Endothelial cell (in vitro differentiated cells): ENCODE measurements at regions not wholly inside any gene's neighbourhood (a gene's known extent, or its start where the extent isn't known, plus 50 kb on each side); places are given as distances from the start of the nearest gene placed in this dataset.

Source experiments
- DNase-seq: peaks from one replicate; pipeline ENCODE4 v3.0.0; 2021; ENCODE audit warnings: low spot score
- H3K27ac Mint-ChIP-seq: one replicate; pipeline ENCODE4 v1.8.0; 2021; ENCODE audit warnings: mixed read lengths, inconsistent platforms; ENCODE audit not compliant: unreplicated experiment
- H3K27me3 Mint-ChIP-seq: one replicate; pipeline ENCODE4 v1.8.0; 2021; ENCODE audit warnings: mild to moderate bottlenecking, moderate library complexity, mixed read lengths, inconsistent platforms; ENCODE audit not compliant: unreplicated experiment
- H3K36me3 Mint-ChIP-seq: one replicate; pipeline ENCODE4 v1.8.0; 2021; ENCODE audit warnings: mild to moderate bottlenecking, low read depth, mixed read lengths, inconsistent platforms; ENCODE audit not compliant: unreplicated experiment
- H3K4me1 Mint-ChIP-seq: one replicate; pipeline ENCODE4 v1.8.0; 2021; ENCODE audit warnings: mild to moderate bottlenecking, mixed read lengths, inconsistent platforms; ENCODE audit not compliant: unreplicated experiment
- H3K4me3 Mint-ChIP-seq: one replicate; pipeline ENCODE4 v1.8.0; 2021; ENCODE audit warnings: mild to moderate bottlenecking, mixed read lengths, inconsistent platforms; ENCODE audit not compliant: unreplicated experiment
- H3K9me3 Mint-ChIP-seq: one replicate; pipeline ENCODE4 v1.8.0; 2021; ENCODE audit warnings: mixed read lengths, inconsistent platforms; ENCODE audit not compliant: unreplicated experiment
- CTCF ChIP-seq: fragments of 200-600 bp; sonication (generic); IDR thresholded peaks from one replicate; pipeline ENCODE4 v1.5.0; 2021; ENCODE audit warnings: antibody characterized with exemption; ENCODE audit not compliant: unreplicated experiment

DNA sequence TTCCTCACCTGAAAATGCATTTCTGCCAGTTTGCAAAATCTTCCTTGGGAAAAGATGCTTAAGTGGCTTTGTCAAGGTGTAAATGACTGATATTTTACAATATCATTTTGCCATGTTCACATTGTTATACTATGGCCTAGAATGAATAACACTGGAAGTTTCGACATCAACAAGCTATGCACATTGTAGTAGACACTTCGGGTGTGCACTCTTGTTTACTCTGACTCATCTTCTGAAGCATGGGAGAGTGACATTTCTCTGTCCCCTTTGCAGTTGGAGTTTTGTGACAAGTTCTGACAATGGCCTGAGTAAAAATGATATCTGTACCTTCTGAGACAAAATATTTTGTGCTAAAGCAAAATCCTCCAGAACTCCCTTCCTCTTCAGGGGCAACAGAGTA is 567.0 kb upstream of the RGMA start:
- H3K4me3 Mint-ChIP-seq: no peak overlapping the region
- H3K9me3 Mint-ChIP-seq: no peaks in the 10 kb centered on the region
- H3K36me3 Mint-ChIP-seq: no peaks in the 10 kb centered on the region
- DNase-seq: no peak
- H3K27me3 Mint-ChIP-seq: no peaks in the 10 kb centered on the region
- TF ChIP-seq CTCF: no peak
- H3K27ac Mint-ChIP-seq: no peak overlapping the region
- no peaks in the 10 kb centered on the region for H3K4me1 Mint-ChIP-seq

DNA sequence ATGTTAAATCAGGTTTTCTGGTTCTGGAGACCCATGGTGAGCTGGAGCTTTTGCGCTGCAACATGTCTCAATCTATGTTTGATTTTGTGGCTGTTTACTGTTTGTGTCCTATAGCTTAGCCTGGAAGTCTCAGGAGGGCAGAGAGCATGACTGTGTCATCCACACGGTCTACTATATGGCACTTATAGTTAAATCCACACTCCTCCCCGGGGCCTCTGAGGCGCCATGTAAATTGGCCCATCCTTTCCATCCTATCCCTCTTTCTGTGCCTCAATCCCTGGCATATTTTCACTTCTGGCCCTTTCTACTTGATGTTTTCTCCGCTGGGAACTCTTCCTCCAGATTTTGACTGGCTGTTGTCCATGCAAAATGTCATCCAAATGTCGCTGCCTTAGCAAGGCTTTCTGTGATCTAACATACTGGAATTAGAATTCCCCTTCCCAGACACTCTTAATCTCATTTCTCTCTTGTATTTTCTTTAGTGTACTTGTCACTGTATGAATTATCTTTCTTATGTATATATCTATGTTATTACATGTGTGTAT is 560.8 kb upstream of the RGMA start:
- H3K9me3 Mint-ChIP-seq: no peaks in the 10 kb centered on the region
- no peak for DNase-seq
- H3K27me3 Mint-ChIP-seq: no peaks in the 10 kb centered on the region
- H3K27ac Mint-ChIP-seq: no peak overlapping the region
- no peaks in the 10 kb centered on the region for H3K4me1 Mint-ChIP-seq
- no peak overlapping the region for H3K4me3 Mint-ChIP-seq
- H3K36me3 Mint-ChIP-seq: no peaks in the 10 kb centered on the region
- no peak for TF ChIP-seq CTCF

- Mint-ChIP-seq H3K36me3 (no peaks in the 10 kb centered on the region), H3K27me3 (no peaks in the 10 kb centered on the region)
Observed at GRCh38 chr15:93646193-93646592, 557.2 kb upstream of the RGMA start.

DNA sequence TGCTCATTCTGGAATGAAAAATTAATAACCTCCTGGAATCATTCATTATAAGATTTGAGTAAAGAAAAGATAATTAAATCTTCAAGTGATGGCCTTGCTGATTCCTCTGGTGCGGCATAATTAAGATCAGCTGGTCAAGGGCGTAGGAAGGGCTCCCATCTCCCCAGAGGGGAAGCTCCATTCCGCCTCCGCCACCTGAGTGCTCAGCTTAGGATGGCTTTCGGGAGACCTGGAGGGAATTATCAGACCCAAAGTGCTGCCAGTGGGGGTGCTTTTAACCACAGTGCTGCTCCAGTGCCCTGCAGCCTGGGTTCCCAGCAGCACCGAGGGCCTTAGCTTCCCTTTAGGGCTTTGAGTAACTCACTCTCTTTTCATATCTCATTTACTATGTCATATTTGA is 556.6 kb upstream of the RGMA start:
- H3K4me3 Mint-ChIP-seq: no peak overlapping the region
- no peaks in the 10 kb centered on the region for H3K36me3 Mint-ChIP-seq
- H3K27ac Mint-ChIP-seq: no peak overlapping the region
- no peak for TF ChIP-seq CTCF
- no peaks in the 10 kb centered on the region for H3K9me3 Mint-ChIP-seq
- no peak for DNase-seq
- H3K27me3 Mint-ChIP-seq: no peaks in the 10 kb centered on the region
- no peaks in the 10 kb centered on the region for H3K4me1 Mint-ChIP-seq

More at GRCh38 chr15:93646193-93646592, 557.2 kb upstream of the RGMA start:
- TF ChIP-seq CTCF: no peak
- Mint-ChIP-seq H3K9me3 (no peaks in the 10 kb centered on the region), H3K4me1 (no peaks in the 10 kb centered on the region), H3K4me3 (no peak overlapping the region), H3K27ac (no peak overlapping the region)
- DNase-seq: no peak

- no peak for DNase-seq
- Mint-ChIP-seq H3K27me3 (no peaks in the 10 kb centered on the region), H3K4me1 (no peaks in the 10 kb centered on the region), H3K27ac (no peak overlapping the region), H3K9me3 (no peaks in the 10 kb centered on the region), H3K4me3 (no peak overlapping the region), H3K36me3 (no peaks in the 10 kb centered on the region)
- TF ChIP-seq CTCF: no peak
Observed at GRCh38 chr15:93644595-93644994, 555.6 kb upstream of the RGMA start.
